H1 (cell line): ENCODE measurements at regions not wholly inside any gene's neighbourhood (a gene's known extent, or its start where the extent isn't known, plus 50 kb on each side); places are given as distances from the start of the nearest gene placed in this dataset.
A peak's percentile ranks its signal among the peaks of the same experiment; 100 is the strongest.

ENCODE experiments used
- CTCF ChIA-PET: fragments of 300-600 bp; sonication (Branson Sonifier 250); formaldehyde crosslinking; loops from one replicate; lab custom pipeline; 2021; ENCODE audit not compliant: partially characterized antibody; lab: Charles Lee
- POLR2A ChIA-PET: fragments of 300-600 bp; sonication (Branson Sonifier 250); formaldehyde crosslinking; loops from one replicate; lab custom pipeline; 2021; ENCODE audit warnings: inconsistent platforms; ENCODE audit not compliant: partially characterized antibody; lab: Charles Lee
- DNase-seq, 2 experiments: peaks; one replicate each; pipeline versions ENCODE4 v3.0.0 to v3.0.0-alpha.2; 2010 to 2022; ENCODE audit warnings: low spot score in 2 of 2, low read depth in 1 of 2, mixed read lengths in 1 of 2
- FAIRE-seq: peaks from 2 replicates; lab custom pipeline; 2011; peaks lifted over from hg19 to GRCh38; lab: Jason Lieb, UNC
- H2AFZ ChIP-seq: 2 replicates; pipeline ENCODE4 v1.8.1; 2012; ENCODE audit warnings: low read length, inconsistent platforms
- H2AK5ac ChIP-seq: 2 replicates; pipeline ENCODE4 v1.6.1; 2013; ENCODE audit warnings: low read depth, low read length
- H2BK120ac ChIP-seq: replicated peaks from 2 replicates; pipeline ENCODE3; 2013; ENCODE audit warnings: low read depth, low read length, inconsistent platforms
- H2BK12ac ChIP-seq: 2 replicates; pipeline ENCODE4 v1.6.1; 2013; ENCODE audit warnings: low read depth, low read length
- H2BK15ac ChIP-seq: 2 replicates; pipeline ENCODE4 v1.6.1; 2013; ENCODE audit warnings: low read length
- H2BK20ac ChIP-seq: 2 replicates; pipeline ENCODE4 v1.6.1; 2013; ENCODE audit warnings: low read length
- H2BK5ac ChIP-seq: 2 replicates; pipeline ENCODE4 v1.6.1; 2013; ENCODE audit warnings: low read depth, low read length
- H3K14ac ChIP-seq: 2 replicates; pipeline ENCODE4 v1.6.1; 2013; ENCODE audit warnings: inconsistent platforms; ENCODE audit not compliant: insufficient read length
- H3K18ac ChIP-seq: 2 replicates; pipeline ENCODE4 v1.6.1; 2013; ENCODE audit warnings: low read length; ENCODE audit errors: extremely low read depth
- H3K23ac ChIP-seq: 2 replicates; pipeline ENCODE4 v1.6.1; 2013; ENCODE audit warnings: inconsistent platforms; ENCODE audit not compliant: insufficient read length
- H3K23me2 ChIP-seq: 2 replicates; pipeline ENCODE4 v1.6.1; 2013; ENCODE audit warnings: low read depth, low read length
- H3K27ac ChIP-seq: 2 replicates; pipeline ENCODE4 v1.6.1; 2011; ENCODE audit warnings: low read depth, low read length, inconsistent platforms
- H3K27me3 ChIP-seq, 4 experiments: replicated peaks in 1 of 4; 1 replicate in 1 of 4; 2 replicates in 3 of 4; pipeline versions ENCODE4 v1.6.1 to v1.8.1; 2011 to 2013; ENCODE audit warnings: low read length in 3 of 4, mild to moderate bottlenecking in 3 of 4, inconsistent platforms in 2 of 4, mixed read lengths in 2 of 4, moderate library complexity in 1 of 4; ENCODE audit not compliant: control insufficient read depth in 3 of 4, insufficient read depth in 3 of 4; ENCODE audit errors: extremely low read depth in 1 of 4
- H3K36me3 ChIP-seq, 4 experiments: 2 replicates each; pipeline versions ENCODE4 v1.6.1 to v1.8.1; 2011 to 2013; ENCODE audit warnings: mild to moderate bottlenecking in 4 of 4, low read length in 3 of 4, moderate library complexity in 2 of 4, control low read depth in 1 of 4, inconsistent platforms in 1 of 4; ENCODE audit not compliant: insufficient read depth in 4 of 4, control insufficient read depth in 2 of 4
- H3K4ac ChIP-seq: replicated peaks from 2 replicates; pipeline ENCODE3; 2013; ENCODE audit warnings: low read length, low read depth, mixed read lengths, inconsistent platforms; ENCODE audit not compliant: insufficient read length
- H3K4me1 ChIP-seq, 4 experiments: replicated peaks in 1 of 4; 1 replicate in 1 of 4; 2 replicates in 3 of 4; pipeline versions ENCODE4 v1.6.1 to v1.8.1; 2011 to 2013; ENCODE audit warnings: low read length in 3 of 4, inconsistent platforms in 2 of 4, mixed read lengths in 1 of 4; ENCODE audit not compliant: insufficient read depth in 4 of 4, control insufficient read depth in 3 of 4
- H3K4me2 ChIP-seq, 2 experiments: 2 replicates each; pipeline versions ENCODE4 v1.6.1 to v1.8.1; 2011 to 2013; ENCODE audit warnings: low read depth in 2 of 2, low read length in 2 of 2, control low read depth in 1 of 2, inconsistent platforms in 1 of 2, mild to moderate bottlenecking in 1 of 2; ENCODE audit not compliant: insufficient read depth in 1 of 2
- H3K4me3 ChIP-seq, 4 experiments: fragments of 200-600, 300-600 bp in 1 of 4; sonication (generic), shearing (Covaris generic), sonication (Bioruptor Twin) in 1 of 4; 2 replicates each; pipeline versions ENCODE4 v1.5.1 to v1.8.1; 2011 to 2016; ENCODE audit warnings: low read length in 4 of 4, low read depth in 3 of 4, control low read depth in 2 of 4, inconsistent platforms in 2 of 4, mild to moderate bottlenecking in 2 of 4, mixed read lengths in 1 of 4, moderate library complexity in 1 of 4; ENCODE audit not compliant: insufficient read depth in 2 of 4; ENCODE audit errors: extremely low read depth in 1 of 4
- H3K56ac ChIP-seq: replicated peaks from 2 replicates; pipeline ENCODE3; 2013; ENCODE audit warnings: low read depth, mild to moderate bottlenecking, mixed read lengths, low read length, inconsistent platforms; ENCODE audit not compliant: insufficient read length
- H3K79me1 ChIP-seq: 2 replicates; pipeline ENCODE4 v1.6.1; 2013; ENCODE audit warnings: low read depth, low read length, control low read depth
- H3K79me2 ChIP-seq, 2 experiments: 2 replicates each; pipeline versions ENCODE4 v1.6.1 to v1.8.1; 2012 to 2013; ENCODE audit warnings: low read length in 2 of 2, mild to moderate bottlenecking in 2 of 2, inconsistent platforms in 1 of 2; ENCODE audit not compliant: insufficient read depth in 2 of 2, control insufficient read depth in 1 of 2
- H3K9ac ChIP-seq, 4 experiments: replicated peaks in 1 of 4; 1 replicate in 1 of 4; 2 replicates in 3 of 4; pipeline versions ENCODE4 v1.6.1 to v1.8.1; 2011 to 2013; ENCODE audit warnings: low read depth in 3 of 4, low read length in 3 of 4, control low read depth in 2 of 4, mild to moderate bottlenecking in 2 of 4, moderate library complexity in 2 of 4, inconsistent platforms in 1 of 4; ENCODE audit errors: extremely low read depth in 1 of 4
- H3K9me3 ChIP-seq, 2 experiments: 2 replicates each; pipeline versions ENCODE4 v1.6.1 to v1.8.1; 2012 to 2013; ENCODE audit warnings: mild to moderate bottlenecking in 2 of 2, moderate library complexity in 2 of 2, control low read depth in 1 of 2, inconsistent platforms in 1 of 2, low read depth in 1 of 2, low read length in 1 of 2, mixed read lengths in 1 of 2; ENCODE audit not compliant: insufficient read depth in 2 of 2
- H4K20me1 ChIP-seq, 2 experiments: replicated peaks in 1 of 2; 2 replicates each; pipeline versions ENCODE3 to v1.8.1; 2011 to 2013; ENCODE audit warnings: inconsistent platforms in 2 of 2, low read length in 2 of 2, mild to moderate bottlenecking in 1 of 2; ENCODE audit not compliant: insufficient read depth in 2 of 2, control insufficient read depth in 1 of 2
- H4K5ac ChIP-seq: 2 replicates; pipeline ENCODE4 v1.6.1; 2013; ENCODE audit warnings: low read length, low read depth, mixed read lengths, inconsistent platforms; ENCODE audit not compliant: insufficient read length
- H4K8ac ChIP-seq: 2 replicates; pipeline ENCODE4 v1.8.0; 2013; ENCODE audit warnings: mild to moderate bottlenecking, moderate library complexity, low read length, inconsistent platforms; ENCODE audit not compliant: insufficient read depth; ENCODE audit errors: extremely low read depth
- H4K91ac ChIP-seq: replicated peaks from 2 replicates; pipeline ENCODE3; 2013; ENCODE audit warnings: low read length, mixed read lengths, inconsistent platforms; ENCODE audit not compliant: insufficient read length
- ASH2L ChIP-seq: fragments of 200-600, 300-600 bp; sonication (generic); IDR thresholded peaks from one replicate; pipeline ENCODE4 v1.7.1; 2017; ENCODE audit warnings: low read length
- CHD1 ChIP-seq: IDR thresholded peaks from 2 replicates; pipeline ENCODE4 v1.6.1; 2012; ENCODE audit warnings: low read depth, low read length, improper control_type of control experiment
- HDAC2 ChIP-seq, 2 experiments: fragments of 300-600 bp in 1 of 2; sonication (generic) in 1 of 2; IDR thresholded peaks; 2 replicates each; pipeline ENCODE4 v1.6.1; 2011 to 2012; ENCODE audit warnings: low read depth in 2 of 2, low read length in 2 of 2, mild to moderate bottlenecking in 2 of 2, moderate library complexity in 2 of 2, borderline replicate concordance in 1 of 2, inconsistent platforms in 1 of 2
- KDM1A ChIP-seq: fragments of 200-600, 300-600 bp; sonication (generic); IDR thresholded peaks from 2 replicates; pipeline ENCODE4 v1.7.1; 2016; ENCODE audit warnings: mild to moderate bottlenecking, low read length, borderline replicate concordance
- PHF8 ChIP-seq: fragments of 200-600 bp; sonication (generic); conservative IDR thresholded peaks from 2 replicates; pipeline ENCODE4 v1.7.1; 2012; ENCODE audit warnings: low read depth, mild to moderate bottlenecking, inconsistent platforms, low read length, moderate library complexity
- RFX5 ChIP-seq: IDR thresholded peaks from 2 replicates; pipeline ENCODE4 v1.6.1; 2011; ENCODE audit warnings: low read depth, low read length, improper control_type of control experiment, borderline replicate concordance
- SIN3A ChIP-seq, 2 experiments: IDR thresholded peaks in 1 of 2; conservative IDR thresholded peaks in 1 of 2; 2 replicates each; pipeline ENCODE4 v1.6.1; 2011 to 2012; ENCODE audit warnings: low read length in 2 of 2, improper control_type of control experiment in 1 of 2, low read depth in 1 of 2, mild to moderate bottlenecking in 1 of 2
- WGBS, 2 experiments: shearing (Covaris generic) in 1 of 2; methylation state at CpG; one replicate each; pipeline versions ENCODE4 v1.1.6 to v1.1.7; 2013 to 2015; ENCODE audit warnings: low lambda C conversion rate in 2 of 2, mixed read lengths in 2 of 2, inconsistent platforms in 1 of 2, low coverage in 1 of 2, missing lambda C conversion rate in 1 of 2; ENCODE audit not compliant: insufficient replicate concordance in 2 of 2, insufficient coverage in 1 of 2, insufficient read length in 1 of 2; ENCODE audit errors: extremely low coverage in 1 of 2, missing lambda C conversion rate in 1 of 2; 5-methylcytosine and 5-hydroxymethylcytosine counted together
- TF ChIP-seq, protein P1 (sequence below): IDR thresholded peaks from 2 replicates; pipeline ENCODE4 v1.6.1; 2012; ENCODE audit warnings: low read length, inconsistent platforms

GRCh38 chr3:13228584-13228983, 155.4 kb upstream of the IQSEC1 start:
- Histone ChIP-seq H3K27ac (no peak overlapping the region), H2BK120ac (no peak overlapping the region), H2AK5ac (no peak overlapping the region), H3K4ac (no peak overlapping the region), H3K14ac (no peak overlapping the region), H2BK15ac (no peak overlapping the region), H2BK20ac (no peak overlapping the region), H3K36me3 (no peaks in the 10 kb centered on the region), H3K4me1 (peaks cover 0 to 3% (median under 1%) of the 10 kb centered on the region in 4 experiments; a peak in 2 of 7 replicates), H3K4me2 (no peak overlapping the region), H3K27me3 (no peaks in the 10 kb centered on the region), H3K23me2 (no peaks in the 10 kb centered on the region), H3K23ac (no peak overlapping the region), H3K4me3 (no peak overlapping the region), H3K56ac (no peak overlapping the region), H2BK12ac (no peak overlapping the region), H4K20me1 (no peaks in the 10 kb centered on the region), H4K8ac (no peak overlapping the region), H3K9me3 (no peaks in the 10 kb centered on the region), H3K79me2 (no peaks in the 10 kb centered on the region), H3K79me1 (no peaks in the 10 kb centered on the region), H4K91ac (no peak overlapping the region), H3K18ac (no peak overlapping the region), H2AFZ (no peak overlapping the region), H4K5ac (no peak overlapping the region), H2BK5ac (no peak overlapping the region), H3K9ac (no peak overlapping the region)
- CTCF ChIA-PET = interaction anchor here (0.8 to 4.1 kb wide), 18 partner anchors 10 to 429 kb away, joined by 3 to 49 read pairs (median 6); no protein-coding TSS in a partner anchor
- TF ChIP-seq KDM1A (peak; percentile 78), PHF8 (no peak), HDAC2 (IDR thresholded peaks at IDR 0.05; ENCODE audit: borderline replicate concordance in 1 of 2, low read depth in 2 of 2, low read length in 2 of 2) (peak in 1 of 2 experiments; percentile 42; a peak in 1 of 4 replicates), SIN3A (conservative IDR thresholded peaks at IDR 0.05 in 1 of 2, IDR thresholded peaks at IDR 0.05 in 1 of 2; ENCODE audit: low read depth in 1 of 2, low read length in 2 of 2) (no peak), ASH2L (no peak), CHD1 (no peak), RFX5 (no peak)
- TF ChIP-seq, protein P1, sequence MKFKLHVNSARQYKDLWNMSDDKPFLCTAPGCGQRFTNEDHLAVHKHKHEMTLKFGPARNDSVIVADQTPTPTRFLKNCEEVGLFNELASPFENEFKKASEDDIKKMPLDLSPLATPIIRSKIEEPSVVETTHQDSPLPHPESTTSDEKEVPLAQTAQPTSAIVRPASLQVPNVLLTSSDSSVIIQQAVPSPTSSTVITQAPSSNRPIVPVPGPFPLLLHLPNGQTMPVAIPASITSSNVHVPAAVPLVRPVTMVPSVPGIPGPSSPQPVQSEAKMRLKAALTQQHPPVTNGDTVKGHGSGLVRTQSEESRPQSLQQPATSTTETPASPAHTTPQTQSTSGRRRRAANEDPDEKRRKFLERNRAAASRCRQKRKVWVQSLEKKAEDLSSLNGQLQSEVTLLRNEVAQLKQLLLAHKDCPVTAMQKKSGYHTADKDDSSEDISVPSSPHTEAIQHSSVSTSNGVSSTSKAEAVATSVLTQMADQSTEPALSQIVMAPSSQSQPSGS = no peak
- FAIRE-seq = no peak
- 95% methylated on average over 3 of the region's 3 CpGs; no CpG with 5 or more reads in 1 of the 2 experiments for WGBS, 2 experiments
- DNase-seq = no peak
- POLR2A ChIA-PET = no interaction called here
